HG02840 (cell line): ENCODE measurements at regions not wholly inside any gene's neighbourhood (a gene's known extent, or its start where the extent isn't known, plus 50 kb on each side); places are given as distances from the start of the nearest gene placed in this dataset.

Source experiments
- ATAC-seq: cut with Tn5 transposase; IDR thresholded peaks from one replicate; pipeline ENCODE4 v1.9.1; 2021; ENCODE audit warnings: mild to moderate bottlenecking, moderate library complexity, moderate number of reproducible peaks; ENCODE audit not compliant: unreplicated experiment, low FRiP score

DNA sequence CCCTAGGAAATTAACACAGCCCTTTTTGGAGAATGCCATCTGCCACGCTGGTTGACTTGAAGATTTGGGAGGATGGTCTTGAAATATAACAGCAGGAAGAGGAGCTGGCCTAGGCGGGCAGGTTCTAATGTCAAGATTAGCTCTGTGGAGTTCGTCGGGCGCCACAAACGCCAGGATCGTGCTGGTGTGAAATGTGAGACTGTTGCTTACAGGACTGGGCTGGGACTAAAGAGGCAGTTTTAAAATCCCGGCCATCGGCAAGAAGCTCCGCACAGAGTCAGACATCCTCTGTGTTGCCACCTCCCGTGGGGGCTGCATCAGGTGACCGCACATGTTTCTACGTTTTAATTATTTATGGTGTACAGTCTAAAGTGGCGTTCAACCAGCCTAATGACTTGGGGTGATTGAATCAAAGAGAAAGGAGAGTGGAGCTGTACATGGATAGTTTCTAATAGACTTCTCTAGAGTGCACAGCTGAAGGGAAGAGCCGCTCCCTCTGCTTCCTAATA, 99.4 kb upstream of the BCL11A start:
- no peak for ATAC-seq

DNA sequence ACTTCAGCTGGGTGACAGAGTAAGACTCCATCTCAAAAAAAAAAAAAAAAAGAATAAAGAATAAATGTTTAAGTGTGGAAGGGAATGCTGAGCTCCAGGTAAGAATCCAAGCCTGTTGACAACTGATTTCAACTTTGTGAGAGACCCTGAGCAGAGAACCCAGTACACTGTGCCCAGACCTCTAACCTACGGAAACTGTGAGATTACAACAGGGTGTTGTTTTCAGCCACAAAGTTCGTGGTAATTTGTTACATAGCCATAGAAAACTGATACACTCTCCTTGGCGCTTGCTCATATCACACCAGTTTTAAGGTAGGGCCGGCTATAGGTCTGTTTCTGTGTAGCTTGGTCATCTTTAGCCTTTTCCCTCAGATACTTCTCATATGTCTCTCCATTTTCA, 98.4 kb upstream of the PAPOLG start:
- ATAC-seq, result no peak

DNA sequence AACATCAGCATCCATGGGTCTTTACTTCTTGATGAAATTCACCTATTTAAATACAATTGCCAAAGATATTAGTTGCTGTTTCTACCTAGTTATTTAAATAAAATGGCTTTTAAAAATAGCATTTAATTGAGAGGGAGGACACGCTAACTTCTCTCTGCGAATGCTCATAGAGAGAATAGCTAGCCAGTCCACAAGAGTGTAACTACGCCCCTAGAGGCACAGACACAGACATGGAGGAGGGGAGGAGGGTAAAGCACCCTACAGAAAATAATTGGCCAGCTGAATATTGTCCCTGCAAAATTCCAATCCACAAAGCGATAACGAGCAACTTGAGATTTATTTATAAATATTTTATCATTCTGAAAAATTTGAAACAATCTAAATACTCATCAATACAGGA, 97.0 kb upstream of the PAPOLG start:
- ATAC-seq, result no peak

DNA sequence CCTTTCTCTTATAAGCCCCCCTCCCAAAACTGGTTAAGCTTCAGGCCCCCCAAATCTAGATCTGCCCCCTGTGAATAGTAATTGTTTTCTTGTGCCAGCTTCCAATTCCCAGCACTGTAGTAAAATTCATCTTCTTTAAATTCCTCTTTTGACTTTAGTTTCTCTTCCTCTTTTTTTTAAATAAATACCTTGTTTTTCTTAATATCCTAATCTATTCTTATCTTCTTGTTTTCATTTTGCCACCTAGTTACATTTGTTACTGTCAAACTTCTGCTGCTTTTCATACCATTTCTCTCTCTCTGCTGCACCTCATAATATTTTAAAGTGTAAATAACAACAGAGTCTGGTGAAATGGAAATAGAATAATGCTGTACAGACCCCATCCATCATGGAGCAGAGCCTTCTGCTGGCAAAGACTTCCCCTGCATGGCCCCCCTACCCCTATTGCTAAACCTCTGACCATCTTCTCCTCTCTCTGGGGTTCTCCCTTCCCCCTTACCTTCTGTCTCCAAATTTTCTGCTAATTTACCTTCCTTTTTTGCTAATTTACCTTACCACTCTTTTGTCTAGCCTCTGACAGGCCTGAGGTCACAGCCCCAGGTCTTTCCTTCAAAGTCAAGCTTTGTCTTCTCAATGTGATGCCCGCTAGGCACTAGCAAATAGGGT, 94.9 kb upstream of the PAPOLG start:
- ATAC-seq, result no peak

DNA sequence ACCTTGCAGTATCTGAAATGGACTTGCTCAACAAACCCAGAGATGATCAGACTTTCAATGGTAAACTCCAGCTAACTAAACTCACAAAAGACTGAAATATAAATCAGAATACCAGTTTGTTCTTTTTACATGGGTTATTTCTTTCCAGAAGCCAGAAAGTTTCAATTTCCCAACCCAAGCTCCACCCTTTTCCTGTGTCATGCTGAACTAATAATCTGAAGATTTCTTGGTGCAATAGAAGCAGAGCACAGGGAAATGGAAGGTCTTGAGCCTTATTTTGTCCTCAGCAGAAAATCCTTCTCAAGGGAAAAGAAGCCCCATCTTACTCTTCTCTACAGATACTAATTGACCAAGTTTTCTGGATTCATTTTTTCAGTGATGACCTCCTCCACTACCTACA, 93.3 kb upstream of the PAPOLG start:
- ATAC-seq, result no peak

DNA sequence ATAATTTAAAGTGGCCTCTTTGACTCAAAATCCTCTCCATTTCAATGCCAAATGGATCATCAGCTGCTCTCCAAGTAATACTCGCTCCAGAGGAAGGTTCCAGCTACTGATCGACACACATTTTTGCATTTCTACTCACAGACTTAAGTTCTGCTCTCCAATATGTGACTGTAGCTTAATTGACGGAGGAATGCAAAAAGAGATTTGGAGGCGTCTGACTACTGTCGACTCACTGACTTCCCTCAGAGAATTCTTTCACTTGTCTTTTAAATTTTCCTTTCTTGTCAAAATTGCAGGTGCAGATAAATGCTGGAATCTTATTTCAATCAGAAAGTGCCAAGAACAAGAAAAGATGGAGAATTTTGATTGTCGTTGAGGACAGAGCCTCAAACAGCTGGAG, 84.1 kb upstream of the PAPOLG start:
- no peak for ATAC-seq

DNA sequence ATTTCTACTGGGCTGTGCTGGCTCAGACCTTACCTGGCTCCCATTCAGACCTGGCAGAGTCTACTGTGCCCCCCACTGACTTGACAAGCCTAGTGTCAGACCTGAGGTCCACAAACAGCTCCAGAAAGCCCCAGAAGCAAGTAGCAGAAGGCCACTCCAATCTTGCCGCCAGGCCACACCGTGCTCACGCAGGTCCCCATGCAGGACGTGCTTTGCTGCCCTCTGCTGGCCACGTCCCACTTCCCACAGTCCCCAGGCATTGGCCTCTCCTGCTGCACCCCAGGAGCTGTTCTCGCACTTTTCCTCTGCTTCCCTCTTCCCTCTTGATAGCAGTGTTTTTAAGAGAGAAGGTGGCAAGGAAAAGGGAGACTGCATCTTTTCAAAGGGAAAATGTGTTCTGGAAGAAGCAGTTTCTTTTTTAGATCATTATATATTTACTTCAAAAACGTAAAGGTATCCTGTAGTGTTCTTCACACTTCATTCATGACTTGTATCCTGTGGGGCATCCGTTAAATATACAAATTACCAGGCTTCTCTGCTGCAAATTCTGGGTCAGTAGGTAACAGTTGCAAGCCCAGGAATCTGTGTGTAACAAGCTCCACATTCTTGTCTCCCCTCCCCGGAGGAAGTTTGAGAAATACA, 81.4 kb upstream of the PAPOLG start:
- ATAC-seq, result peak; percentile 97

DNA sequence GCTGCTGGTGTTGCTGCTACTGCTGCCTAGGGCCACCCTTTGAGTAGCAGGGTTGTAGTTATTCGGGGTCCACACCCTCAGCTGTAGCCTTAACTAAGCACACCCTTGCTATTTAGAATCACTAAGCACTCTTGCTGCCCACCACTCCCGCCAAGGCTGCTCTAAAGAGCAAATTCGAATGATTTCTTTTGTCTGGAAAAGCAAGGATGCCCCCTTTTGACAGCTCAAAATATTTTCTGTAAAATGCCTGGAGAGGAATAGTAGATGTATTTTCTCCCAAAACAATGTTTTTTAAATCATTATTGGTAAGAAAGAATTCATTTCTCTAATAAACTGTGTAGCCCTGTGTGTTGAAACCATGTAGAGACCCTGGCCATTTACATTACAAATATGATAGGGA, 80.8 kb upstream of the PAPOLG start:
- no peak for ATAC-seq

DNA sequence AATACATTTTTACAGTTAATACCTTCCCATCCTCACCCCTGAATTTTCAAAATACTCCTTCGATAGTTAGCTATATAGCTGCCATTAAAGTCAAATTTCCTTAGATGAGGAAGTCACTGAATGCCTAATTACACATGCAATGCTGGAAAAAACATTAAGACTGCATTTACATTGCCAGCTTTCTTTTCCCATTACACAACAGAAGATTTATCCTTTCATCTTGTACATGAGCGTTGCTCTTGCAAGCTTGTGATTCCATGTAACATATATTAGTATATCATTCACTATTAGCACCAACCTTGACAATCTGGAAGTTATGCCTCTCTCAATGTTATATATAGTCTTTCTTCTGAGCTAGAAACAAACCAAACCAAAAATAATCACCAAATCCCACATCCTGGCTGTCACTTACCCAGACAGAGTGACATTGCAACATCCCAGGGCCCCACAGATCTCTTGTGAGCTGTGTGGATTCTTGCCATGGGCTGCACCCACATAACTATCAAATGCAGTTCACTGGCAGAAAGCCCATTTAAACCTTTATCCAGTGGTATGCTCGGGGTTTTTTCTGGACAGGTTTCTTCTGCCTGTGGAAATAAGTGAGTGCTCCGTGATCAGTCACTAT, 79.2 kb upstream of the PAPOLG start:
- ATAC-seq, result no peak

DNA sequence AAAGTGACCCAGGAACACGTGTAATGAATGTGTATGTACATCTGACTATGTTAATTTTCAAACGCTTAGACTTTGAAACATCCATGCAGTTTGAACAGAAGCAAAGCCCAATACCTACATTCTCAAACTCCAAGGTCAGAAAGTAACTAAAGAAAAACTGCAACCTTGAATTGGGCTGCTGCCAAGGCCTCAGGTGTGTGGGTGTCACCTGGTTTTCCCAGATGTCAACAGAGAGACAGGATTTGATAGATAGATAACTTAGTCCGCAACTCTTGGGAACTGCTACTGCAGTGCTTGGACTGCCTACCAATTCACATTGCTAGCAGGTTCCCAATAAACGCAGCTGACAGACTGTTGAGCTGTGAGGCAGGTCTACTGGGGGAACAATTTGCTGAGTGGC, 78.7 kb upstream of the PAPOLG start:
- ATAC-seq, result no peak

DNA sequence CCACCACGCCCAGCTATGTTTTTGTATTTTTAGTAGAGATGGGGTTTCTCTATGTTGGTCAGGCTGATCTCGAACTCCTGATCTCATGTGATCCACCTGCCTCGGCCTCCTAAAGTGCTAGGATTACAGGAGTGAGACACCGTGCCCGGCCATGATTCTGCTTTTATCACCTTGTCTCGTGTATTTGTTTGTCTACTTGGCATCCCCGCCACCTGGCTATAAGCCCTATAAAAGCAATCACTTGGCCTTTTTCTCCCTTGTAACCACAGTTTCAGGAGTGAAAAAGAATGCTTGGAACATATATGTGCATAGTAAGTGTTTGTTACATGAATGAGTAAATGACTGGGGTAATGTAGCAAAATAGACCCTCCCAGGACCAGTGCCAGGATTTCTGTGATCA, 77.5 kb upstream of the PAPOLG start:
- no peak for ATAC-seq

DNA sequence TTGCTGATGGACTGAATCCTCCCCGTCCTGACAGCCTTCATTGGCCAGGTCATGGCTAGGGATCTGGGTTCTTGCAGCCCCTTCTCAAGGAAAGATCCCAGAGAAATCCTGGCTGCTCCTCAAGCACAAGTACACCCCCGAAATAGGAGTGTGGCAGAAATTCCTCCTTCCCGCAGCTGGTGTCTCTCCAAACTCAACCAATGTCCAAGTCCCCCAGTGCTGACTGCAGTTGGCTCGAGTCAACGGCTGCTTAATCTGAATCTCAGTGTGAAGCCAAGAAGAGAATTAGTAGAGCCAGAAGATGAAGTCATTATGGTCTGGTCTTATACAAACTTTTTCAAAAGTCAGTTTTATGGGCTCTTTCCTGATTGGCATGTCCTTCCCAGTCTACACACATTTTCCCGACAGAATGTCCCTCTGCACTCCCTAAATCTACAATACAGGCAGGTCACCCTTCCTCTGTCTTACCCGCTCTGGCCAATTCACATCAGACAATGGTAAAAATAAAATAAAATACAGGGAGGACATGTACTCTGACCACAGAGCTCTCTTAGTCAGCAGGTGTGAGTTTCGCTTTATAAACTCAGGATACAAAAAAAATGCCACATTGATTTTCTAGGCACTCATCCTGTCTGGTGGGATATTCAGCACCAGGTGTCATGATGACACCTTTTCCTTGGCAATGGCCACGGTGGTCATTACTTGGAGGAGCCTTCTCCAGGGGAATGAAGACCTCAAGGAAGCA, 76.9 kb upstream of the PAPOLG start:
- no peak for ATAC-seq

DNA sequence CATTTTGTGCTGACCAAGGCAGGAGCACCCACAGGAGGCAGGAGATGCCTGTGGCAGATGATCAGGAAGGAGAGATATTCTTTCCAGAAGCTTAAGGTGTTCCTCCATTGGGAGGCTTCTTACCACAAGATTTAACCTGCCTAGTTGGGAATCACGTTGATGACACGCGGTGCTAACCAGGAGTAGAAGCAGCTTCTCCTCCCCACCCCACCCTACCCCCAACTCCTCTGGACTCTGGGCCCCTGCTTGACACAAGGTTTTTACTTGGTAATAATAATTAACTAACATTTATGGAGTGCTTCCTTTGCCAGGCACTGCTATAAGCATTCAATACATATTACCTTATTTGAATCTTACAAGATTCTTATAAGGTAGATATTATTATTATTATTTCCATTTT, 62.5 kb upstream of the PAPOLG start:
- ATAC-seq, result no peak

DNA sequence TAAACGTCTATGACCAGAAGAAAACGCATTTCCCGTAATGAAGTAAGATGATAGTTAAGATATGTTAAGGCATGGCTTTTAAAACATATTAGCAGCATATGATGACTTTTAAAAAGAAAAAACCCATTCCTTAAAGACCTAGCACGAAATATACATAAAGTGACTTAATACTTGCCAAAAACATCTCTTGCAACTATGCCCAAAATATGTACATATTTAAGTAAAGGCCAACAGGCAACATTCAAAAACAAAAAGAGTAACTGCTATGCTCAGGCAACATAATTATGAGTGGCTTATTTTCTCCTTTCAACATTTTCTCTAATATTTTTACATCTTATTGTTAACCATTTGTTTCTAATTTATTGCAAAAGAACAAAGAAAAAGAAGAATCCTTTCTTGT, 60.3 kb upstream of the PAPOLG start:
- ATAC-seq, result no peak

DNA sequence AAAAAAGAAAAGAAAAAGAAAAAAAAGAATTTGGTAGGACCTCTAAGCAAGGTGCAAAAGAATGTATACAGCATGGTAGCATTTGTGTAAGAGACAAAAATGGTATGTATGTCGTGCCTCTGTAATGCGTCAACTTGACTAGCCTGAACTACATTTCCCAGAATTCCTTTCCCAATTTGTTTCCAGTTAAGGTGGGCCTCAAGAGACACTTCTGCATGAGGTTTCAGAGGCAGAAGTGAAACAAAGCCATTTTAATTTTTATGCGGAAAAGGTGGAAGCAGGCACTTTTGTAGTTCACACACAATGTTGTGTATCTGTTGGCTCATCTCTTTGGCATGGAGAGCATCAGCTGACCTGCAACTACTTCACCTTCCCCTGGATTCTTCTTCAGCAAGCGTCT, 56.5 kb upstream of the PAPOLG start:
- no peak for ATAC-seq

DNA sequence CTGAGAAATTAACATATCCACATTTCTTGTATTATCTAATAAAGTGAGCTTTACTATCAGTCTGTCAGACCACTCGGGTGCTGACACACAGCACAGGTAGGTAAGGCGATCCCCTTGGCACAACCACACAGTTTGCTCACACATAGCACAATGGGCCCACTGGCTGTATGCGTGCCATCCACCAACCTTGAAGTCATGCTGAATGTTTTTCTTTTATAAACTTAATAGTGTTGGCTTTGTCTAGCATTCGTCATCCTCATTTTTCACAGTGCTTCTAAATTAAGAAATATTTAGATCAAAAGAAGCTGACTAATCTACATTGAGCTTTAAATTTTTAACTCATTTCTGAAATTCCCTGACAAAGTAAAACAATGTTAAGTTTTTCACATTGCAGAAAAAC, 50.0 kb upstream of the PAPOLG start:
- no peak for ATAC-seq
